ENCODE measurements at regions not wholly inside any gene's neighbourhood (a gene's known extent, or its start where the extent isn't known, plus 50 kb on each side); places are given as distances from the start of the nearest gene placed in this dataset.

DNA sequence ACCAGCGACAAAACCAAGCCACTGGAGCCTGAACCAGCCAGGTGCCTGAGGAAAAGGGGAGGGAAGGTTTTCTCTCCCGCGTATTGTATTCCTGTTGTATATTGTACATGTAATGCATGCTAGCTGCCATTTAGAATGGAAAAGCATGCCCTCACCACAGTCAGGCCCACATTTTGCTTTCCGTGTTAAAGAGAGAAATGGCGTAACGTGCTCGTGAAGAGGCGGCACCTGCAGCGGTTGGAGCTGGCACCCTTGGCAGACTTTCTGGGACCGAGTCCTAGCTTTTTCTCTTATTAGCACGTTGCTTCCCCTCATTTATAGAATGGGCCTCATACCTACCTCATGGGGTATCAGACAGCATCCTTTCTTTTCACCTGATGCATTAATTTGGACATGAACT, 135.3 kb upstream of the IRF2BP2 start:
- TF ChIP-seq, protein P1, sequence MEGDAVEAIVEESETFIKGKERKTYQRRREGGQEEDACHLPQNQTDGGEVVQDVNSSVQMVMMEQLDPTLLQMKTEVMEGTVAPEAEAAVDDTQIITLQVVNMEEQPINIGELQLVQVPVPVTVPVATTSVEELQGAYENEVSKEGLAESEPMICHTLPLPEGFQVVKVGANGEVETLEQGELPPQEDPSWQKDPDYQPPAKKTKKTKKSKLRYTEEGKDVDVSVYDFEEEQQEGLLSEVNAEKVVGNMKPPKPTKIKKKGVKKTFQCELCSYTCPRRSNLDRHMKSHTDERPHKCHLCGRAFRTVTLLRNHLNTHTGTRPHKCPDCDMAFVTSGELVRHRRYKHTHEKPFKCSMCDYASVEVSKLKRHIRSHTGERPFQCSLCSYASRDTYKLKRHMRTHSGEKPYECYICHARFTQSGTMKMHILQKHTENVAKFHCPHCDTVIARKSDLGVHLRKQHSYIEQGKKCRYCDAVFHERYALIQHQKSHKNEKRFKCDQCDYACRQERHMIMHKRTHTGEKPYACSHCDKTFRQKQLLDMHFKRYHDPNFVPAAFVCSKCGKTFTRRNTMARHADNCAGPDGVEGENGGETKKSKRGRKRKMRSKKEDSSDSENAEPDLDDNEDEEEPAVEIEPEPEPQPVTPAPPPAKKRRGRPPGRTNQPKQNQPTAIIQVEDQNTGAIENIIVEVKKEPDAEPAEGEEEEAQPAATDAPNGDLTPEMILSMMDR (IDR thresholded peaks at IDR 0.05): no peak
- no peak for TF ChIP-seq POLR2A (IDR thresholded peaks at IDR 0.05)
